GM18858 (cell line): ENCODE measurements at regions not wholly inside any gene's neighbourhood (a gene's known extent, or its start where the extent isn't known, plus 50 kb on each side); places are given as distances from the start of the nearest gene placed in this dataset.
"Not testable (repeated sequence)": the region's sequence is repeated elsewhere in the genome, so short reads cannot be mapped to it uniquely, and the experiment has no call there.

Source experiments
- ATAC-seq: cut with Tn5 transposase; IDR thresholded peaks from one replicate; pipeline ENCODE4 v1.9.1; 2021; ENCODE audit not compliant: unreplicated experiment

- no peak for ATAC-seq
Observed at GRCh38 chr16:87012954-87013938, 303.9 kb downstream of the C16orf95 start.

- no peak for ATAC-seq
Observed at GRCh38 chr16:87014112-87014511, 303.1 kb downstream of the C16orf95 start.

GRCh38 chr16:87015021-87015420, 302.2 kb downstream of the C16orf95 start:
- no peak for ATAC-seq

- ATAC-seq: no peak
Observed at GRCh38 chr16:87016046-87017035, 300.9 kb downstream of the C16orf95 start.

- ATAC-seq: no peak
Observed at GRCh38 chr16:87017371-87018012, 299.7 kb downstream of the C16orf95 start.

GRCh38 chr16:87025676-87026075, 291.5 kb downstream of the C16orf95 start:
- ATAC-seq: no peak

GRCh38 chr16:87027056-87027616, 290.1 kb downstream of the C16orf95 start:
- no peak for ATAC-seq

GRCh38 chr16:87028481-87029320, 288.5 kb downstream of the C16orf95 start:
- ATAC-seq: no peak

GRCh38 chr16:87032554-87032953, 284.6 kb downstream of the C16orf95 start:
- no peak for ATAC-seq

GRCh38 chr16:87033021-87033471, 284.1 kb downstream of the C16orf95 start:
- ATAC-seq: no peak

GRCh38 chr16:87033541-87034300, 283.5 kb downstream of the C16orf95 start:
- no peak for ATAC-seq

- no peak for ATAC-seq
Observed at GRCh38 chr16:87034317-87034716, 282.9 kb downstream of the C16orf95 start.

GRCh38 chr16:87035053-87035452, 282.1 kb downstream of the C16orf95 start:
- no peak for ATAC-seq

- no peak for ATAC-seq
Observed at GRCh38 chr16:87037012-87037411, 280.2 kb downstream of the C16orf95 start.

- ATAC-seq: not testable (repeated sequence)
Observed at GRCh38 chr16:87038528-87038927, 278.7 kb downstream of the C16orf95 start.

GRCh38 chr16:87040169-87041117, 276.7 kb downstream of the C16orf95 start:
- no peak for ATAC-seq

- no peak for ATAC-seq
Observed at GRCh38 chr16:87041286-87041685, 275.9 kb downstream of the C16orf95 start.
